GM15510 (cell line): ENCODE measurements at regions not wholly inside any gene's neighbourhood (a gene's known extent, or its start where the extent isn't known, plus 50 kb on each side); places are given as distances from the start of the nearest gene placed in this dataset.

Experiments
- POLR2A ChIP-seq: IDR thresholded peaks from 3 replicates; pipeline ENCODE4 v1.6.1; 2011; ENCODE audit warnings: borderline replicate concordance; ENCODE audit not compliant: insufficient read length; ENCODE audit errors: extremely low read depth

- no peak for TF ChIP-seq POLR2A
Measured at GRCh38 chr2:242017086-242017485, 147.6 kb downstream of the RTP5 start.

GRCh38 chr2:242019344-242019743 lies 149.8 kb downstream of the RTP5 start:
- no peak for TF ChIP-seq POLR2A

- TF ChIP-seq POLR2A: no peak
Measured at GRCh38 chr2:242020196-242021004, 150.9 kb downstream of the RTP5 start.

- TF ChIP-seq POLR2A: no peak
Measured at GRCh38 chr2:242022550-242023290, 153.2 kb downstream of the RTP5 start.

GRCh38 chr2:242024751-242025355 lies 155.3 kb downstream of the RTP5 start:
- no peak for TF ChIP-seq POLR2A

- TF ChIP-seq POLR2A: no peak
Measured at GRCh38 chr2:242027676-242028450, 158.3 kb downstream of the RTP5 start.

- no peak for TF ChIP-seq POLR2A
Measured at GRCh38 chr2:242029422-242030225, 160.1 kb downstream of the RTP5 start.

GRCh38 chr2:242030226-242030575 lies 160.7 kb downstream of the RTP5 start:
- no peak for TF ChIP-seq POLR2A

GRCh38 chr2:242030858-242031257 lies 161.3 kb downstream of the RTP5 start:
- TF ChIP-seq POLR2A: no peak

GRCh38 chr2:242031481-242032019 lies 162.0 kb downstream of the RTP5 start:
- TF ChIP-seq POLR2A: no peak

- TF ChIP-seq POLR2A: no peak
Measured at GRCh38 chr2:242032780-242033656, 163.5 kb downstream of the RTP5 start.

- TF ChIP-seq POLR2A: no peak
Measured at GRCh38 chr2:242034138-242034537, 164.6 kb downstream of the RTP5 start.
